ENCODE measurements at regions not wholly inside any gene's neighbourhood (a gene's known extent, or its start where the extent isn't known, plus 50 kb on each side); places are given as distances from the start of the nearest gene placed in this dataset.

GRCh38 chr6:23036406-23036983 is 467.1 kb downstream of the HDGFL1 start:
- TF ChIP-seq CTCF (IDR thresholded peaks at IDR 0.05): no peak
- TF ChIP-seq POLR2A (IDR thresholded peaks at IDR 0.05): no peak
